Osteocyte (in vitro differentiated cells): ENCODE measurements at regions not wholly inside any gene's neighbourhood (a gene's known extent, or its start where the extent isn't known, plus 50 kb on each side); places are given as distances from the start of the nearest gene placed in this dataset.

Experiments
- DNase-seq: peaks from one replicate; pipeline ENCODE4 v3.0.0; 2021; ENCODE audit warnings: mixed read lengths; ENCODE audit not compliant: unreplicated experiment; ENCODE audit errors: extremely low spot score
- H3K27ac Mint-ChIP-seq: one replicate; pipeline ENCODE4 v1.8.0; 2021; ENCODE audit warnings: mild to moderate bottlenecking, mixed read lengths; ENCODE audit not compliant: unreplicated experiment
- H3K27me3 Mint-ChIP-seq: one replicate; pipeline ENCODE4 v1.8.0; 2021; ENCODE audit warnings: mixed read lengths; ENCODE audit not compliant: unreplicated experiment
- H3K36me3 Mint-ChIP-seq: one replicate; pipeline ENCODE4 v1.8.0; 2021; ENCODE audit warnings: mixed read lengths; ENCODE audit not compliant: unreplicated experiment
- H3K4me1 Mint-ChIP-seq: one replicate; pipeline ENCODE4 v1.8.0; 2021; ENCODE audit warnings: mixed read lengths; ENCODE audit not compliant: unreplicated experiment
- H3K4me3 Mint-ChIP-seq: one replicate; pipeline ENCODE4 v1.8.0; 2021; ENCODE audit warnings: mild to moderate bottlenecking, moderate library complexity, mixed read lengths; ENCODE audit not compliant: unreplicated experiment
- H3K9me3 Mint-ChIP-seq: one replicate; pipeline ENCODE4 v1.8.0; 2021; ENCODE audit warnings: mixed read lengths; ENCODE audit not compliant: unreplicated experiment
- TF ChIP-seq, protein P1 (sequence below): fragments of 200-600 bp; sonication (generic); IDR thresholded peaks from 2 replicates; pipeline ENCODE4 v1.5.0; 2021; ENCODE audit warnings: antibody characterized with exemption, mild to moderate bottlenecking, moderate library complexity

DNA sequence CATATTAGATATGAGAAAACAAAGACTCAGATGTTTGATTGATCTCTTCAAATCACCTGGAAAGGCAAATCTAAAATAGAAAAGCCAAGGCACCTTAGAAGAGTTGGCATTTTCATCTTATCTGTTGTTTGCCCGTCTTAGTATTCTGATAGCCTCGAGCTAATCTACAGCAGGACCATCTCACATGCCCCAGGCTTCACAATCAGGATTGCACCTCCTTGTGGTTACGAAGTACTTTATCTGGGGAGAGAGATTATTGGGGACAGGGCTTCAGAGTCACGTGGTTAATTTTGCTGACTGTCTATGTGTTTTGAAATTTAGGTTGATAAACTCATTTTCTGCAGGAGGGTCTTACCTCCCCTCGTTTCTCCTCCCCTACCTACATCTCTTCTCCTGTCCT, 313.1 kb upstream of the ANXA10 start:
- Mint-ChIP-seq H3K36me3 (no peaks in the 10 kb centered on the region), H3K4me3 (no peak overlapping the region), H3K9me3 (peaks cover 4% of the 10 kb centered on the region), H3K4me1 (no peaks in the 10 kb centered on the region), H3K27me3 (peaks cover 9% of the 10 kb centered on the region), H3K27ac (no peak overlapping the region)
- TF ChIP-seq, protein P1, sequence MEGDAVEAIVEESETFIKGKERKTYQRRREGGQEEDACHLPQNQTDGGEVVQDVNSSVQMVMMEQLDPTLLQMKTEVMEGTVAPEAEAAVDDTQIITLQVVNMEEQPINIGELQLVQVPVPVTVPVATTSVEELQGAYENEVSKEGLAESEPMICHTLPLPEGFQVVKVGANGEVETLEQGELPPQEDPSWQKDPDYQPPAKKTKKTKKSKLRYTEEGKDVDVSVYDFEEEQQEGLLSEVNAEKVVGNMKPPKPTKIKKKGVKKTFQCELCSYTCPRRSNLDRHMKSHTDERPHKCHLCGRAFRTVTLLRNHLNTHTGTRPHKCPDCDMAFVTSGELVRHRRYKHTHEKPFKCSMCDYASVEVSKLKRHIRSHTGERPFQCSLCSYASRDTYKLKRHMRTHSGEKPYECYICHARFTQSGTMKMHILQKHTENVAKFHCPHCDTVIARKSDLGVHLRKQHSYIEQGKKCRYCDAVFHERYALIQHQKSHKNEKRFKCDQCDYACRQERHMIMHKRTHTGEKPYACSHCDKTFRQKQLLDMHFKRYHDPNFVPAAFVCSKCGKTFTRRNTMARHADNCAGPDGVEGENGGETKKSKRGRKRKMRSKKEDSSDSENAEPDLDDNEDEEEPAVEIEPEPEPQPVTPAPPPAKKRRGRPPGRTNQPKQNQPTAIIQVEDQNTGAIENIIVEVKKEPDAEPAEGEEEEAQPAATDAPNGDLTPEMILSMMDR, result no peak
- no peak for DNase-seq

DNA sequence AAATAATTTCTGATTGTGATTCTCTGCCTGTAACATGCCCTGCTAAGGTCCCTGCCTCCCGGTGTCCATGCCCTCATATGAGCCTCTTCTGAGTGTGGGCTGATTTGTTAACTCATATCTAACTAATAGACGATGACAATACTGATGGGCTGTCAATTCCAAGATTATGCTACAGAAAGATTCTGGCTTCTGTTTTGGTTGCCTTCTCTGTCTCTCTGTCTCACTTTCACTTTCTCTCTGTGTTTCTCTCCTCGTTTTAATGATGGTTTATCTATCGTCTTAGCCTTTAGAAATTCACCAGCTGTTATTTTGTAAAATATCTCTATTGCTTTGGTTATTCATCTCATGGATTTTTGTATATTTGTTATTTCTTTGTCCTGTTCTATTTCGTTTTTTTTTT, 312.5 kb upstream of the ANXA10 start:
- H3K4me1 Mint-ChIP-seq, result no peaks in the 10 kb centered on the region
- no peak overlapping the region for H3K27ac Mint-ChIP-seq

DNA sequence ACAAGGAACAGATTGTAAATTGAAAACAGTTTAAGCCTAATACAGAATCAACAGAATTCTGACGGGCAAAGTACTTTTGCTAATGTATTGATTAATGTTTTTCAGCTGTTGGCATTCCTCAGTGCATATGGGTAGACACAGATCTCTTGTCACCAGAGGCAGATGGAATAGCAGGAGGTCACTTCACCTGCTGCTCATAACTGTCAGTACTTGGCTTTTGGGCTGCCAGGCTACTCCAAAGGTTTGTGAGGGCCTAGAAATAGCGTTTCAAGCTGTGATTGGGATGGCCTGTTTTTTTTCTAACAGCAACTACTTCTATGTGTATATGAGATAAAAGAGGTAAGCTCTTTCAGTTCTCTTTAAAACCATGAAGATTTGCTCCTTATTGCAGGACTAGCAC, 307.5 kb upstream of the ANXA10 start:
- no peak for DNase-seq
- Mint-ChIP-seq H3K27me3 (peaks cover 15% of the 10 kb centered on the region), H3K4me1 (no peaks in the 10 kb centered on the region), H3K36me3 (no peaks in the 10 kb centered on the region), H3K9me3 (no peaks in the 10 kb centered on the region), H3K27ac (no peak overlapping the region), H3K4me3 (no peak overlapping the region)
- TF ChIP-seq, protein P1, result no peak

More for the DNA sequence above, 312.5 kb upstream of the ANXA10 start:
- no peak for DNase-seq
- peaks cover 4% of the 10 kb centered on the region for H3K9me3 Mint-ChIP-seq
- no peak overlapping the region for H3K4me3 Mint-ChIP-seq
- TF ChIP-seq, protein P1, result no peak
- no peaks in the 10 kb centered on the region for H3K36me3 Mint-ChIP-seq
- peaks cover 9% of the 10 kb centered on the region for H3K27me3 Mint-ChIP-seq

DNA sequence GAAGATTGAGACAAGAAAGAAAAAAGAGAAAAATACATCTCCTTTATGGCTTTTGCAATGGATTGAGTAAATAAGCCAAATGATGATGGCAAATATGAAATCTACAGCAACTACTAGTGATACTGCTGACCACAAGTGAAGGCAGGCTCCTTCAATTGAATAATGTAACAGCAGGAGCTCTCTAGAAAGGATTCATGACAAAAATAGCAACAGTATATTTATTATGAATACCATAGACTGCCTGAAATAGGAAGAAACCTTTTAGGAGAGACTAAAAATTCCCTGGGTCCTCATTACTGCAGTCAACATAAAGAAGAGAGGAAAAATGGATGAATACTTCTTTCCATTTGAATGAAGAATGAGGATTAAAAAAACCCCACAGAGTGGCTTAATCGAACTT, 306.8 kb upstream of the ANXA10 start:
- TF ChIP-seq, protein P1, result no peak
- H3K27me3 Mint-ChIP-seq, result peaks cover 15% of the 10 kb centered on the region

DNA sequence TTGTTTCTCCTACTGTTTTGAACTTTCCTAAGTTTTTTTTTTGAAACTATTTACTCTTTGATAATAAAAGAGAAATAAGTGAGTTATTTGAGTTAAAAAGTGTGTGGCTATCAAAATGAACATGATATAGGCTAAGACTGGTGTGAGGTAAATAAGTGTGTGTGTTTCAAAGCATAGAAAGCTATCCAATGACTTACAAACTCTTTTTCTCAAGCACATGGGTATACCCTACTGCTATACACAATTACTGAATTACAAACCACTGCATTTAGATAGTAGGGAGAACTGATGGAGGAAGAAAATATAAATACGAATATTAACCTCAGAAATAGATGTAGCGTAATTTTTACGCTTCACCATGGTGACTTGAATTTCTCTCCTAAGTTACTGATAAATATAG, 305.8 kb upstream of the ANXA10 start:
- Mint-ChIP-seq H3K27ac (no peak overlapping the region), H3K27me3 (peaks cover 15% of the 10 kb centered on the region), H3K4me3 (no peak overlapping the region), H3K4me1 (no peaks in the 10 kb centered on the region), H3K36me3 (no peaks in the 10 kb centered on the region), H3K9me3 (no peaks in the 10 kb centered on the region)
- TF ChIP-seq, protein P1, result no peak
- DNase-seq, result no peak

More for the DNA sequence above, 306.8 kb upstream of the ANXA10 start:
- H3K4me1 Mint-ChIP-seq, result no peaks in the 10 kb centered on the region
- no peaks in the 10 kb centered on the region for H3K9me3 Mint-ChIP-seq
- H3K4me3 Mint-ChIP-seq, result no peak overlapping the region
- no peak overlapping the region for H3K27ac Mint-ChIP-seq
- H3K36me3 Mint-ChIP-seq, result no peaks in the 10 kb centered on the region
- no peak for DNase-seq
